GM10248 (cell line): ENCODE measurements at regions not wholly inside any gene's neighbourhood (a gene's known extent, or its start where the extent isn't known, plus 50 kb on each side); places are given as distances from the start of the nearest gene placed in this dataset.

ENCODE experiments used
- CTCF ChIA-PET: fragments of 300-600 bp; sonication (Branson Sonifier 250); formaldehyde crosslinking; extraction: SDS; loops from one replicate; lab custom pipeline; 2021; ENCODE audit warnings: antibody characterized with exemption; lab: Yijun Ruan, JAX
- POLR2A ChIA-PET: fragments of 350-650 bp; sonication (Branson Sonifier 250); formaldehyde crosslinking; extraction: SDS; loops from one replicate; lab custom pipeline; 2020; ENCODE audit warnings: antibody characterized with exemption; lab: Yijun Ruan, JAX
- DNase-seq: peaks from one replicate; pipeline ENCODE4 v3.0.0; 2012; ENCODE audit errors: extremely low spot score
- CTCF ChIP-seq: IDR thresholded peaks from 2 replicates; pipeline ENCODE4 v1.5.1; 2012; ENCODE audit warnings: mild to moderate bottlenecking, low read depth; ENCODE audit errors: extremely low read depth, missing control alignments, control extremely low read depth

DNA sequence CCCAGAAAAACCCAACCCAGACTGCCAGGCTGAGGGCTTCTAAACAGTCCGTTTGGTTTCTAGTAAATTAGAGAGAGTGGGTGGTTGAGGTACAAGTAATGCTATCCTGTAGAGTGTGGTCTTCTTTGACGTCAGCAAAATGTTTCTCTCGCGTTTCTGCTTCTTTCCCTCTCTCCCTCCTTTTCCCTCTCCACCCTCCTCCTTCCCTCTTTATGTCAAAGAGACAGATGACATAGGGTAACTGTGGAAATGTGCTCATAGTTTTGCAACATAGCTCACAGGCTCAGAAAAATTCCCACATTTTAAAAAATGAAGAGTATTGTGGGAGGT lies 158.3 kb downstream of the TOMM20 start:
- DNase-seq, result no peak
- POLR2A ChIA-PET, result interaction anchor here (0.5 to 2.5 kb wide), 5 partner anchors 8 to 46 kb away, joined by 3 to 12 read pairs (median 4); no protein-coding TSS in a partner anchor
- CTCF ChIA-PET, result interaction anchor here (0.7 to 2.9 kb wide), 6 partner anchors 9 to 113 kb away, joined by 3 to 16 read pairs (median 3); no protein-coding TSS in a partner anchor
- TF ChIP-seq CTCF, result no peak

- no peak for DNase-seq
- no peak for TF ChIP-seq CTCF
- CTCF ChIA-PET, result interaction anchor here (0.7 to 2.9 kb wide), 6 partner anchors 10 to 114 kb away, joined by 3 to 16 read pairs (median 3); no protein-coding TSS in a partner anchor
- POLR2A ChIA-PET, result interaction anchor here (0.8 to 2.5 kb wide), 3 partner anchors 25 to 47 kb away, joined by 4 to 12 read pairs (median 4); no protein-coding TSS in a partner anchor
These were observed 158.8 kb downstream of the TOMM20 start for GRCh38 chr1:234969581-234970400.

- POLR2A ChIA-PET, result no interaction called here
- CTCF ChIA-PET, result interaction anchor here (0.9 to 2.9 kb wide), 2 partner anchors 11 to 37 kb away, joined by 3 to 16 read pairs; no protein-coding TSS in a partner anchor
- DNase-seq, result no peak
- TF ChIP-seq CTCF, result no peak
These were observed 159.6 kb downstream of the TOMM20 start for GRCh38 chr1:234969011-234969441.

- ChIA-PET CTCF (no interaction called here), POLR2A (no interaction called here)
- TF ChIP-seq CTCF, result no peak
- DNase-seq, result no peak
These were observed 160.2 kb downstream of the TOMM20 start for GRCh38 chr1:234968451-234968850.

GRCh38 chr1:234967121-234967520 lies 161.5 kb downstream of the TOMM20 start:
- no peak for TF ChIP-seq CTCF
- DNase-seq, result no peak
- POLR2A ChIA-PET, result interaction anchor here (1.1 kb wide), 1 partner anchor 12 kb away, joined by 5 read pairs; no protein-coding TSS in a partner anchor
- CTCF ChIA-PET, result no interaction called here

- no peak for TF ChIP-seq CTCF
- no peak for DNase-seq
- POLR2A ChIA-PET, result no interaction called here
- CTCF ChIA-PET, result interaction anchor here (0.7 to 3.2 kb wide), 3 partner anchors 10 to 119 kb away, joined by 3 to 19 read pairs (median 3); no protein-coding TSS in a partner anchor
These were observed 163.5 kb downstream of the TOMM20 start for GRCh38 chr1:234965111-234965510.
